ENCODE measurements at regions not wholly inside any gene's neighbourhood (a gene's known extent, or its start where the extent isn't known, plus 50 kb on each side); places are given as distances from the start of the nearest gene placed in this dataset.

- no peak overlapping the region for H3K4me2 ChIP-seq (ENCODE audit: low read depth, low read length)
- H3K4me1 ChIP-seq (ENCODE audit: low read length): no peaks in the 10 kb centered on the region
- H3K79me2 ChIP-seq (ENCODE audit: low read length): no peaks in the 10 kb centered on the region
- no peak overlapping the region for H3K4me3 ChIP-seq (ENCODE audit: low read length)
- peak; percentile 61 for DNase-seq
- H3K27me3 ChIP-seq (replicated peaks; ENCODE audit: insufficient read depth, low read length): no peaks in the 10 kb centered on the region
- H3K36me3 ChIP-seq (replicated peaks; ENCODE audit: insufficient read depth, low read length): no peaks in the 10 kb centered on the region
- H3K9me3 ChIP-seq (replicated peaks; ENCODE audit: insufficient read depth, low read length): no peaks in the 10 kb centered on the region
- H3K9ac ChIP-seq (ENCODE audit: low read length): no peak overlapping the region
- TF ChIP-seq, protein P1, sequence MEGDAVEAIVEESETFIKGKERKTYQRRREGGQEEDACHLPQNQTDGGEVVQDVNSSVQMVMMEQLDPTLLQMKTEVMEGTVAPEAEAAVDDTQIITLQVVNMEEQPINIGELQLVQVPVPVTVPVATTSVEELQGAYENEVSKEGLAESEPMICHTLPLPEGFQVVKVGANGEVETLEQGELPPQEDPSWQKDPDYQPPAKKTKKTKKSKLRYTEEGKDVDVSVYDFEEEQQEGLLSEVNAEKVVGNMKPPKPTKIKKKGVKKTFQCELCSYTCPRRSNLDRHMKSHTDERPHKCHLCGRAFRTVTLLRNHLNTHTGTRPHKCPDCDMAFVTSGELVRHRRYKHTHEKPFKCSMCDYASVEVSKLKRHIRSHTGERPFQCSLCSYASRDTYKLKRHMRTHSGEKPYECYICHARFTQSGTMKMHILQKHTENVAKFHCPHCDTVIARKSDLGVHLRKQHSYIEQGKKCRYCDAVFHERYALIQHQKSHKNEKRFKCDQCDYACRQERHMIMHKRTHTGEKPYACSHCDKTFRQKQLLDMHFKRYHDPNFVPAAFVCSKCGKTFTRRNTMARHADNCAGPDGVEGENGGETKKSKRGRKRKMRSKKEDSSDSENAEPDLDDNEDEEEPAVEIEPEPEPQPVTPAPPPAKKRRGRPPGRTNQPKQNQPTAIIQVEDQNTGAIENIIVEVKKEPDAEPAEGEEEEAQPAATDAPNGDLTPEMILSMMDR (IDR thresholded peaks at IDR 0.05; ENCODE audit: low read length): peak; percentile 55
- no peak for TF ChIP-seq EZH2phosphoT487 (IDR thresholded peaks at IDR 0.05; ENCODE audit: low read length)
- no peaks in the 10 kb centered on the region for H4K20me1 ChIP-seq (ENCODE audit: insufficient read depth, low read length)
- no peaks in the 10 kb centered on the region for H3F3A ChIP-seq (ENCODE audit: insufficient read depth, low read length)
- no peaks in the 10 kb centered on the region for H3K9me2 ChIP-seq (replicated peaks; ENCODE audit: insufficient read depth, low read length)
- no peak overlapping the region for H3K27ac ChIP-seq (ENCODE audit: low read length)
- no peak overlapping the region for H2AFZ ChIP-seq (ENCODE audit: low read length)
Observed at GRCh38 chr1:99180343-99180808, 83.9 kb upstream of the PLPPR4 start.

- Histone ChIP-seq H3K4me1 (ENCODE audit: low read length) (no peaks in the 10 kb centered on the region), H3K4me2 (ENCODE audit: low read depth, low read length) (no peak overlapping the region), H3K9me3 (replicated peaks; ENCODE audit: insufficient read depth, low read length) (no peaks in the 10 kb centered on the region), H3F3A (ENCODE audit: insufficient read depth, low read length) (no peaks in the 10 kb centered on the region), H3K9ac (ENCODE audit: low read length) (no peak overlapping the region), H3K27ac (ENCODE audit: low read length) (no peak overlapping the region), H3K36me3 (replicated peaks; ENCODE audit: insufficient read depth, low read length) (no peaks in the 10 kb centered on the region), H2AFZ (ENCODE audit: low read length) (no peak overlapping the region), H3K4me3 (ENCODE audit: low read length) (no peak overlapping the region), H3K27me3 (replicated peaks; ENCODE audit: insufficient read depth, low read length) (no peaks in the 10 kb centered on the region), H3K79me2 (ENCODE audit: low read length) (no peaks in the 10 kb centered on the region), H4K20me1 (ENCODE audit: insufficient read depth, low read length) (no peaks in the 10 kb centered on the region), H3K9me2 (replicated peaks; ENCODE audit: insufficient read depth, low read length) (no peaks in the 10 kb centered on the region)
- TF ChIP-seq EZH2 (optimal IDR thresholded peaks at IDR 0.05; ENCODE audit: low read depth, low read length): no peak
- no peak for TF ChIP-seq EZH2phosphoT487 (IDR thresholded peaks at IDR 0.05; ENCODE audit: low read length)
- TF ChIP-seq, protein P1 (IDR thresholded peaks at IDR 0.05; ENCODE audit: low read length): no peak
- DNase-seq: no peak
Observed at GRCh38 chr1:99180915-99181314, 83.4 kb upstream of the PLPPR4 start.

DNA sequence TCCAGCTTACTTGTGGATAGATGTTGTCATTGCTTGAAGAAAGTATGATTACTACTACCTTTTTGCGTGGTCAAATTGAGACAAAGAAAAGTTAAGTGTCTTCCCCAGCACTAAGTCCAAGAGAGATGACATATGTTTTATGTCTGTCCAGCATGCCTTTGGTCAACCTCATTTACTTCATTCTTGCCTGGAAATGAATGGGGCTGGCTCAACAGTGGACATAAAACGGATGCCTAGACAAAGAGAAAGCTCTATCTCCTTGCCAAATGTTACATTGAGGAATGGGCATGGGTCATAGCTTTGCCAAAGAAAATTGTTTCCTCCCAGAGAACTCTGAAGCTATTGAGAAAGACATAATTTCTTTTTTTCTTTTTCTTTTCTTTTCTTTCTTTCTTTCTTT lies 82.4 kb upstream of the PLPPR4 start:
- Histone ChIP-seq H4K20me1 (ENCODE audit: insufficient read depth, low read length) (no peaks in the 10 kb centered on the region), H3K4me1 (ENCODE audit: low read length) (no peaks in the 10 kb centered on the region), H3K27ac (ENCODE audit: low read length) (no peak overlapping the region), H3K79me2 (ENCODE audit: low read length) (no peaks in the 10 kb centered on the region), H3K36me3 (replicated peaks; ENCODE audit: insufficient read depth, low read length) (no peaks in the 10 kb centered on the region), H3K9me2 (replicated peaks; ENCODE audit: insufficient read depth, low read length) (no peaks in the 10 kb centered on the region), H2AFZ (ENCODE audit: low read length) (no peak overlapping the region), H3K9me3 (replicated peaks; ENCODE audit: insufficient read depth, low read length) (no peaks in the 10 kb centered on the region), H3F3A (ENCODE audit: insufficient read depth, low read length) (no peaks in the 10 kb centered on the region), H3K4me3 (ENCODE audit: low read length) (no peak overlapping the region), H3K4me2 (ENCODE audit: low read depth, low read length) (no peak overlapping the region), H3K9ac (ENCODE audit: low read length) (no peak overlapping the region), H3K27me3 (replicated peaks; ENCODE audit: insufficient read depth, low read length) (no peaks in the 10 kb centered on the region)
- TF ChIP-seq, protein P1 (IDR thresholded peaks at IDR 0.05; ENCODE audit: low read length): no peak
- TF ChIP-seq EZH2phosphoT487 (IDR thresholded peaks at IDR 0.05; ENCODE audit: low read length): no peak
- no peak for DNase-seq

All from MM.1S (cell line).